ENCODE measurements at regions not wholly inside any gene's neighbourhood (a gene's known extent, or its start where the extent isn't known, plus 50 kb on each side); places are given as distances from the start of the nearest gene placed in this dataset.

DNA sequence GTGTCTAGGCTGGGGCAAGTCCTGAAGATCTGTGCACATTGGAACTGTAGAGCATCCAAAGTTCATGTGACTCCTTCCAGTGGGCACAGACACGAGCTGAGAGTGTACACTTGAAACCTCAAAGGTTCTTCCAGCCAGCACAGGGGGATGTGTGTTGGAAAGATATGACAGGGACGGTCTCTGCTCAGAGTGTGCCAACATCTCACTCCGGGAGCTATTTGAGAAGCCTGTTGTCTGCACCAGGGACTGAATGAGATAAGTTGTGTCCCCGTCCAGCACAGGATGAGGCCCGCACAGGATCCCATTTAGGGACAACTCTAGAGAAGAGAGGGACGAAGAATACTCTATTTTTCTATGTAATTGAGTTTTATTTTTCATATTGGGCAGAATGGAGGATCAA is 136.3 kb downstream of the SNAPC1 start:
- Histone ChIP-seq H3K4me1 (no peaks in the 10 kb centered on the region), H3K27ac (no peak overlapping the region), H3K27me3 (no peaks in the 10 kb centered on the region), H3K36me3 (replicated peaks in 1 of 2; ENCODE audit: insufficient read depth in 1 of 2, low read depth in 2 of 2) (no peaks in the 10 kb centered on the region), H3K4me3 (no peak overlapping the region), H3K9me3 (no peaks in the 10 kb centered on the region)
- 71 to 72% methylated on average over 6 of the region's 6 CpGs for WGBS, 2 donors
- TF ChIP-seq, protein P1, sequence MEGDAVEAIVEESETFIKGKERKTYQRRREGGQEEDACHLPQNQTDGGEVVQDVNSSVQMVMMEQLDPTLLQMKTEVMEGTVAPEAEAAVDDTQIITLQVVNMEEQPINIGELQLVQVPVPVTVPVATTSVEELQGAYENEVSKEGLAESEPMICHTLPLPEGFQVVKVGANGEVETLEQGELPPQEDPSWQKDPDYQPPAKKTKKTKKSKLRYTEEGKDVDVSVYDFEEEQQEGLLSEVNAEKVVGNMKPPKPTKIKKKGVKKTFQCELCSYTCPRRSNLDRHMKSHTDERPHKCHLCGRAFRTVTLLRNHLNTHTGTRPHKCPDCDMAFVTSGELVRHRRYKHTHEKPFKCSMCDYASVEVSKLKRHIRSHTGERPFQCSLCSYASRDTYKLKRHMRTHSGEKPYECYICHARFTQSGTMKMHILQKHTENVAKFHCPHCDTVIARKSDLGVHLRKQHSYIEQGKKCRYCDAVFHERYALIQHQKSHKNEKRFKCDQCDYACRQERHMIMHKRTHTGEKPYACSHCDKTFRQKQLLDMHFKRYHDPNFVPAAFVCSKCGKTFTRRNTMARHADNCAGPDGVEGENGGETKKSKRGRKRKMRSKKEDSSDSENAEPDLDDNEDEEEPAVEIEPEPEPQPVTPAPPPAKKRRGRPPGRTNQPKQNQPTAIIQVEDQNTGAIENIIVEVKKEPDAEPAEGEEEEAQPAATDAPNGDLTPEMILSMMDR (IDR thresholded peaks at IDR 0.05), result no peak
- TF ChIP-seq POLR2A (IDR thresholded peaks at IDR 0.05), result no peak
- intact Hi-C loops (cut with DNase I), result loop anchor here (10.0 kb wide), 1 partner anchor 226 kb away; no protein-coding TSS in a partner anchor
- DNase-seq (no peak), ATAC-seq (no peak)

DNA sequence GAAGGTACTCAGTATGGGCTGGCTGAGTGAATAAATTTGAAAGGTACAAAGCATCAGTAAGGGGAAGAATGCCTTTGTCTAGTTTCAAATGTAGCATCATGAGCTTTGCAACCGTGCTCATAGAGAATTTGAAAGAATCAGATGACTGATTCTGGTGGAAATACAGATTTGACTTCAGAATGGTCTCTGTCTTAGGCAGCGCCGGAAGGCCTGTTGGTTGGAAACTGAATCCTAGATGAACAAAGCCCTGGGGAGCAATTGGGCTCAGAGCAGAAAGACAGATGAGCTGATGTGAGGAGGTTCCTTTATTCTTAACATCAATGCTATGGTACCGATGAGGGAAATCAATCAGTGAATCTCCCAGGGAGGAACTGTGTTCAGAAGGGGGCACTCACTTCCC is 137.3 kb downstream of the SNAPC1 start:
- Histone ChIP-seq H3K36me3 (replicated peaks in 1 of 2; ENCODE audit: insufficient read depth in 1 of 2, low read depth in 2 of 2) (no peaks in the 10 kb centered on the region), H3K27me3 (no peaks in the 10 kb centered on the region), H3K27ac (no peak overlapping the region), H3K4me1 (no peaks in the 10 kb centered on the region), H3K4me3 (no peak overlapping the region), H3K9me3 (no peaks in the 10 kb centered on the region)
- intact Hi-C loops (cut with DNase I), result loop anchor here (10.0 kb wide), 1 partner anchor 225 kb away; no protein-coding TSS in a partner anchor
- ATAC-seq, result no peak
- TF ChIP-seq POLR2A (IDR thresholded peaks at IDR 0.05), result no peak
- TF ChIP-seq, protein P1 (IDR thresholded peaks at IDR 0.05), result no peak
- no peak for DNase-seq
- WGBS, 2 donors, result 88 to 91% methylated on average over 4 of the region's 4 CpGs

DNA sequence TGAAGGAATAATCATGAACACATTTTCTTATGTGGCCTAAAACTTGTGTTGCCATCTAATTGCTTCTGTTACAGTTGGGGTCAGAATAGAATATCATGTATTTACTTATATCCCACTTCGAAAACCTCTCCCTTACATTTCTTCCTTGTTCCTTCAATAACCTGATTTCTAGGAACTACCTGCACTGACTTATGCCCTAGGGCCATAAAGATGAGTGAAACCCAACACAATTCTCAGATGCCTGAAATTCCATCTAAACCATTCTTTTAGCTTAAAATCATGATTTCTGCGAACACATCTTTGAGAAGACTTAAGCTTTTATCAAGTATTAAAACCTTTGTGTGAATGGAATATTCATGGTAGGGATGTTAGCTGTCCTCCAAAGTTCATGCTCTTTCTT is 142.7 kb downstream of the SNAPC1 start:
- no peaks in the 10 kb centered on the region for H3K36me3 ChIP-seq (replicated peaks in 1 of 2; ENCODE audit: insufficient read depth in 1 of 2, low read depth in 2 of 2)
- H3K9me3 ChIP-seq, result no peaks in the 10 kb centered on the region
- intact Hi-C loops (cut with DNase I), result no loop called here
- ATAC-seq (no peak), DNase-seq (no peak)
- H3K4me1 ChIP-seq, result no peaks in the 10 kb centered on the region
- no peak for TF ChIP-seq POLR2A (IDR thresholded peaks at IDR 0.05)
- TF ChIP-seq, protein P1 (IDR thresholded peaks at IDR 0.05), result no peak
- no peaks in the 10 kb centered on the region for H3K27me3 ChIP-seq
- no peak overlapping the region for H3K4me3 ChIP-seq
- no peak overlapping the region for H3K27ac ChIP-seq
- 73 to 83% methylated on average over 2 of the region's 2 CpGs for WGBS, 2 donors

DNA sequence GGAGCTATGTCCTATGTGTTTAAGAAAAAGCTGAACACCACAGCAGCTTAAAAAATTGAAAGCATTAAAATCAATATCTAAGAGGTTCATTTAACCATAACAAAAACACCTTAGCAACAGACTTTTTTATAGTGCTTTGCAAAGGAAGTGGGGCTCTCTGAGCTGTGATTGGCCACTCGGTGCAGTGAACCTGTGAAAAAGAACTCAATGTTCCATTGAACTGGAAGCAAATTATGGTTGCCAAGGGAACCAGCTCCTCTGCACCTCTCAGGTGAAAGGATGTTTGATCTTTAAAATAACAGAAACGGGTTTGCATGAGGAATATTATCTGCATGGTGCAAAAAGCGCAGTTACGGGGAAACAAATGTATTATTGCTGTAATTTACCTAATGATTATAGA is 149.4 kb downstream of the SNAPC1 start:
- no peaks in the 10 kb centered on the region for H3K9me3 ChIP-seq
- no peaks in the 10 kb centered on the region for H3K4me1 ChIP-seq
- H3K36me3 ChIP-seq (replicated peaks in 1 of 2; ENCODE audit: insufficient read depth in 1 of 2, low read depth in 2 of 2), result no peaks in the 10 kb centered on the region
- intact Hi-C loops (cut with DNase I), result no loop called here
- DNase-seq (peak in 2 of 4 donors; percentile 27 to 44), ATAC-seq (no peak)
- TF ChIP-seq, protein P1 (IDR thresholded peaks at IDR 0.05), result no peak
- no peak for TF ChIP-seq POLR2A (IDR thresholded peaks at IDR 0.05)
- no peak overlapping the region for H3K4me3 ChIP-seq
- no peaks in the 10 kb centered on the region for H3K27me3 ChIP-seq
- no peak overlapping the region for H3K27ac ChIP-seq
- 47 to 64% methylated on average over 4 of the region's 4 CpGs for WGBS, 2 donors

DNA sequence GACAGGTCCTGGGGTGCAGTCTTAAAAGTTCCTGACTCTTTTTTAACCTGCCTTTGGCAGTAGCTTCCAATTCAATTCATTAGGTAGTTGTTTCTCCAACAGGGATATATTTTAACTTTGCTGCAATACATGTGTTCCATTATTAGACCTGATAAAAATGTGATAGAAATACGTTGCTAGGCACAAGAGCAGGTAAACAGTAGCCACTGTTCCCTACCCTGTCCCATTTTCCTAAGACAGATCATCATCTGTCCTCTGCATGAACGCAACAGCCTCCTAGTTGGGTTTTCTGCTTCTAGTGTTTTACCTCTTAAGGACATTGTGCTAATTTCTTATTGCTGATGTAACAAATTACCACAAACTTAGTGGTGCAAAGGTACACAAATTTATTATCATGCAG is 156.8 kb downstream of the SNAPC1 start:
- TF ChIP-seq POLR2A (IDR thresholded peaks at IDR 0.05), result no peak
- TF ChIP-seq, protein P1 (IDR thresholded peaks at IDR 0.05), result no peak
- 61% methylated on average over 2 of the region's 2 CpGs for WGBS, 2 donors
- ATAC-seq, result no peak
- Histone ChIP-seq H3K4me1 (no peaks in the 10 kb centered on the region), H3K36me3 (replicated peaks in 1 of 2; ENCODE audit: insufficient read depth in 1 of 2, low read depth in 2 of 2) (no peaks in the 10 kb centered on the region), H3K27me3 (no peaks in the 10 kb centered on the region), H3K27ac (no peak overlapping the region), H3K4me3 (no peak overlapping the region), H3K9me3 (no peaks in the 10 kb centered on the region)
- no peak for DNase-seq
- intact Hi-C loops (cut with DNase I), result no loop called here

Measured in body of pancreas (tissue), 4 donors.